ENCODE measurements at regions not wholly inside any gene's neighbourhood (a gene's known extent, or its start where the extent isn't known, plus 50 kb on each side); places are given as distances from the start of the nearest gene placed in this dataset.

- no peak for TF ChIP-seq CTCF (IDR thresholded peaks at IDR 0.05 in 4 of 5, conservative IDR thresholded peaks at IDR 0.05 in 1 of 5)
- no peak for TF ChIP-seq POLR2A (IDR thresholded peaks at IDR 0.05)
Observed at GRCh38 chr11:121869478-121869877, 246.5 kb downstream of the BLID start.
